Upper lobe of left lung (tissue), 6 donors: ENCODE measurements at regions not wholly inside any gene's neighbourhood (a gene's known extent, or its start where the extent isn't known, plus 50 kb on each side); places are given as distances from the start of the nearest gene placed in this dataset.

Experiments used
- ATAC-seq, 2 donors: fragments of 200-7000 bp; cut with Tn5 transposase; one replicate each; pipeline ENCODE4 v1.9.1; 2022; ENCODE audit warnings: mild to moderate bottlenecking in 2 of 2, moderate library complexity in 2 of 2; ENCODE audit not compliant: low FRiP score in 2 of 2
- DNase-seq, 2 donors: peaks; one replicate each; pipeline ENCODE4 v3.0.0-alpha.2; 2019 to 2020
- H3K27ac ChIP-seq, 4 donors: fragments of 200-600 bp; sonication (generic); one replicate each; pipeline ENCODE4 v1.5.1; 2016 to 2019
- H3K27me3 ChIP-seq, 4 donors: fragments of 200-600 bp; sonication (generic); one replicate each; pipeline ENCODE4 v1.5.1; 2017 to 2019
- H3K36me3 ChIP-seq, 4 donors: fragments of 200-600 bp; sonication (generic); one replicate each; pipeline ENCODE4 v1.5.1; 2016 to 2019
- H3K4me1 ChIP-seq, 4 donors: fragments of 200-600 bp; sonication (generic); one replicate each; pipeline ENCODE4 v1.5.1; 2018 to 2019
- H3K4me3 ChIP-seq, 4 donors: fragments of 200-600 bp; sonication (generic); one replicate each; pipeline ENCODE4 v1.5.1; 2017 to 2019; ENCODE audit warnings: mild to moderate bottlenecking in 2 of 4, moderate library complexity in 1 of 4
- H3K9me3 ChIP-seq, 4 donors: fragments of 200-600 bp; sonication (generic); one replicate each; pipeline ENCODE4 v1.5.1; 2018 to 2019
- CTCF ChIP-seq, 6 experiments: fragments of 450-650 bp in 4 of 6; fragments of 200-600 bp in 2 of 6; sonication (generic) in 2 of 6; IDR thresholded peaks; one replicate each; pipeline ENCODE4 v1.5.1; 2016 to 2019; ENCODE audit warnings: antibody characterized with exemption in 6 of 6
- EP300 ChIP-seq, 4 donors: sonication (generic); formaldehyde crosslinking; IDR thresholded peaks; one replicate each; pipeline ENCODE4 v1.5.1; 2017; ENCODE audit warnings: antibody characterized with exemption in 4 of 4, control low read depth in 2 of 4
- POLR2A ChIP-seq, 4 donors: fragments of 450-650 bp; IDR thresholded peaks; one replicate each; pipeline ENCODE4 v1.5.1; 2016 to 2017; ENCODE audit warnings: antibody characterized with exemption in 4 of 4, mild to moderate bottlenecking in 2 of 4
- POLR2AphosphoS5 ChIP-seq, 2 donors: sonication (generic); formaldehyde crosslinking; IDR thresholded peaks; one replicate each; pipeline ENCODE4 v1.5.1; 2017; ENCODE audit warnings: antibody characterized with exemption in 2 of 2
- WGBS, 2 donors: methylation state at CpG; one replicate each; pipeline ENCODE4 v1.1.5; 2017 to 2018; 5-methylcytosine and 5-hydroxymethylcytosine counted together
- donor health status: DM: no; HTN: no; CAD: no; lungs with moderate emphysema.
- donor health status: DM: no; HTN: yes; CAD: no; lungs with severe emphysema.

- no peak overlapping the region for H3K27ac ChIP-seq
- H3K4me1 ChIP-seq: peaks cover 0 to 13% (median 9%) of the 10 kb centered on the region in 4 donors
- DNase-seq (no peak), ATAC-seq (peak; percentile 21 to 23)
- H3K9me3 ChIP-seq: no peaks in the 10 kb centered on the region
- peak overlapping the region in 1 of 4 donors; percentile 35 for H3K4me3 ChIP-seq
- H3K36me3 ChIP-seq: no peaks in the 10 kb centered on the region
- 76 to 91% methylated on average over 23 of the region's 23 CpGs for WGBS, 2 donors
- TF ChIP-seq CTCF (IDR thresholded peaks at IDR 0.05): no peak
- no peak for TF ChIP-seq EP300 (IDR thresholded peaks at IDR 0.05)
- TF ChIP-seq POLR2AphosphoS5 (IDR thresholded peaks at IDR 0.05): no peak
- TF ChIP-seq POLR2A (IDR thresholded peaks at IDR 0.05): no peak
- no peaks in the 10 kb centered on the region for H3K27me3 ChIP-seq
Observed at GRCh38 chr22:49480896-49481658, 346.6 kb downstream of the BRD1 start.

- Histone ChIP-seq H3K4me1 (peaks cover 0 to 13% (median 9%) of the 10 kb centered on the region in 4 donors), H3K27me3 (no peaks in the 10 kb centered on the region), H3K9me3 (no peaks in the 10 kb centered on the region), H3K36me3 (no peaks in the 10 kb centered on the region), H3K4me3 (no peak overlapping the region), H3K27ac (no peak overlapping the region)
- 77 to 83% methylated on average over 9 of the region's 9 CpGs for WGBS, 2 donors
- TF ChIP-seq EP300 (IDR thresholded peaks at IDR 0.05) (no peak), CTCF (IDR thresholded peaks at IDR 0.05) (no peak), POLR2A (IDR thresholded peaks at IDR 0.05) (no peak), POLR2AphosphoS5 (IDR thresholded peaks at IDR 0.05) (no peak)
- no peak for DNase-seq
- no peak for ATAC-seq
Observed at GRCh38 chr22:49480331-49480730, 347.3 kb downstream of the BRD1 start.

DNA sequence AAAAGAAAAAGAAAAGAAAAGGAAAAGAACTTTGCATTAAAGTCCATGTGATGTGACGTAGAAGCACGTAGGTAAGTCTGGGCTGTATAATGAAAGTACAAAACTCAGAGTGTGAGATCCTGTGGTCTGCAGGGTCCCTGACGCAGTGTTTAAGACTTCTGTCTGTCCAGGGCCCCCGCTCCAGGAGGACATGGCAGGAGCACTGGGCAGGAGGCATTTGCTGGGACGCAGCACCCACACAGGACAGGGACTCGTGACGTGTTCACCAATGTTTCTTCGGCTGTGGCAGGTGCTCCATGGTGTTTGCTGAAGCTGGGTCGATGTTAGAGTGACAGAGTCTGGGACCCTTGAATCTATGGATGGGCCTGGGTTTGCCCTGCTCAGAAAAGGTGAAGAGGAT, 348.1 kb downstream of the BRD1 start:
- H3K9me3 ChIP-seq: no peaks in the 10 kb centered on the region
- H3K27me3 ChIP-seq: no peaks in the 10 kb centered on the region
- ATAC-seq: no peak
- WGBS, 2 donors: 86 to 87% methylated on average over 9 of the region's 9 CpGs
- H3K36me3 ChIP-seq: no peaks in the 10 kb centered on the region
- no peak overlapping the region for H3K4me3 ChIP-seq
- no peak for TF ChIP-seq POLR2A (IDR thresholded peaks at IDR 0.05)
- no peak for TF ChIP-seq POLR2AphosphoS5 (IDR thresholded peaks at IDR 0.05)
- TF ChIP-seq CTCF (IDR thresholded peaks at IDR 0.05): no peak
- TF ChIP-seq EP300 (IDR thresholded peaks at IDR 0.05): no peak
- H3K4me1 ChIP-seq: peaks cover 0 to 13% (median 9%) of the 10 kb centered on the region in 4 donors
- H3K27ac ChIP-seq: no peak overlapping the region
- no peak for DNase-seq

- Histone ChIP-seq H3K4me1 (peaks cover 0 to 7% (median 4%) of the 10 kb centered on the region in 4 donors), H3K9me3 (no peaks in the 10 kb centered on the region), H3K4me3 (no peak overlapping the region), H3K27me3 (no peaks in the 10 kb centered on the region), H3K36me3 (no peaks in the 10 kb centered on the region), H3K27ac (no peak overlapping the region)
- TF ChIP-seq POLR2A (IDR thresholded peaks at IDR 0.05) (no peak), POLR2AphosphoS5 (IDR thresholded peaks at IDR 0.05) (no peak), CTCF (IDR thresholded peaks at IDR 0.05) (no peak), EP300 (IDR thresholded peaks at IDR 0.05) (no peak)
- DNase-seq: no peak
- no peak for ATAC-seq
Observed at GRCh38 chr22:49476800-49477400, 350.8 kb downstream of the BRD1 start.
